H1 (cell line): ENCODE measurements at regions not wholly inside any gene's neighbourhood (a gene's known extent, or its start where the extent isn't known, plus 50 kb on each side); places are given as distances from the start of the nearest gene placed in this dataset.
A peak's percentile ranks its signal among the peaks of the same experiment; 100 is the strongest.

Experiments
- ASH2L ChIP-seq: fragments of 200-600, 300-600 bp; sonication (generic); IDR thresholded peaks from one replicate; pipeline ENCODE4 v1.7.1; 2017; ENCODE audit warnings: low read length
- ATF2 ChIP-seq: IDR thresholded peaks from 2 replicates; pipeline ENCODE4 v1.6.1; 2012; ENCODE audit warnings: low read length, inconsistent platforms
- BRCA1 ChIP-seq: IDR thresholded peaks from 2 replicates; pipeline ENCODE4 v1.6.1; 2012; ENCODE audit warnings: low read depth, low read length, improper control_type of control experiment
- CEBPB ChIP-seq: IDR thresholded peaks from 2 replicates; pipeline ENCODE4 v1.6.1; 2012; ENCODE audit warnings: low read depth, low read length
- CHD1 ChIP-seq: IDR thresholded peaks from 2 replicates; pipeline ENCODE4 v1.6.1; 2012; ENCODE audit warnings: low read depth, low read length, improper control_type of control experiment
- CTCF ChIP-seq, 3 experiments: IDR thresholded peaks; 1 replicate in 2 of 3; 2 replicates in 1 of 3; pipeline versions ENCODE4 v1.5.1 to v1.6.1; 2011; ENCODE audit warnings: low read length in 3 of 3, mild to moderate bottlenecking in 3 of 3, inconsistent platforms in 2 of 3, low read depth in 1 of 3, moderate library complexity in 1 of 3; ENCODE audit not compliant: insufficient read depth in 1 of 3; ENCODE audit errors: control extremely low read depth in 1 of 3
- EGR1 ChIP-seq: IDR thresholded peaks from 2 replicates; pipeline ENCODE4 v1.6.1; 2011; ENCODE audit warnings: low read depth, low read length, borderline replicate concordance
- EZH2 ChIP-seq: fragments of 200-600 bp; sonication (generic); IDR thresholded peaks from 2 replicates; pipeline ENCODE4 v1.7.1; 2012; ENCODE audit warnings: low read depth, mild to moderate bottlenecking, moderate library complexity, low read length, inconsistent platforms; ENCODE audit not compliant: severe bottlenecking
- POLR2A ChIP-seq, 2 experiments: IDR thresholded peaks; 1 replicate in 1 of 2; 2 replicates in 1 of 2; pipeline ENCODE4 v1.6.1; 2011; ENCODE audit warnings: low read depth in 2 of 2, low read length in 2 of 2, mild to moderate bottlenecking in 2 of 2; ENCODE audit errors: control extremely low read depth in 1 of 2
- SIN3A ChIP-seq, 2 experiments: IDR thresholded peaks in 1 of 2; conservative IDR thresholded peaks in 1 of 2; 2 replicates each; pipeline ENCODE4 v1.6.1; 2011 to 2012; ENCODE audit warnings: low read length in 2 of 2, improper control_type of control experiment in 1 of 2, low read depth in 1 of 2, mild to moderate bottlenecking in 1 of 2
- YY1 ChIP-seq: IDR thresholded peaks from 2 replicates; pipeline ENCODE4 v1.6.1; 2011; ENCODE audit warnings: low read depth, mild to moderate bottlenecking, low read length

- TF ChIP-seq CTCF (IDR thresholded peaks at IDR 0.05; ENCODE audit: control extremely low read depth in 1 of 3, insufficient read depth in 1 of 3, low read depth in 1 of 3, low read length in 3 of 3) (peak in 1 of 3 experiments; percentile 17; a peak in 1 of 4 replicates), BRCA1 (no peak), EGR1 (no peak), ATF2 (no peak), POLR2A (IDR thresholded peaks at IDR 0.05; ENCODE audit: control extremely low read depth in 1 of 2, low read depth in 2 of 2, low read length in 2 of 2) (no peak), EZH2 (no peak), SIN3A (conservative IDR thresholded peaks at IDR 0.05 in 1 of 2, IDR thresholded peaks at IDR 0.05 in 1 of 2; ENCODE audit: low read depth in 1 of 2, low read length in 2 of 2) (no peak), CEBPB (no peak), ASH2L (no peak), CHD1 (no peak), YY1 (no peak)
Measured at GRCh38 chr17:79369532-79369931, 241.3 kb downstream of the RBFOX3 start.
